Peyer's patch (tissue), 4 donors: ENCODE measurements at regions not wholly inside any gene's neighbourhood (a gene's known extent, or its start where the extent isn't known, plus 50 kb on each side); places are given as distances from the start of the nearest gene placed in this dataset.
"Not testable (repeated sequence)": the region's sequence is repeated elsewhere in the genome, so short reads cannot be mapped to it uniquely, and the experiment has no call there.

Experiments used
- DNase-seq, 3 donors: peaks; one replicate each; pipeline ENCODE4 v3.0.0-alpha.2; 2017 to 2019
- H3K27ac ChIP-seq, 4 donors: fragments of 200-600 bp; sonication (generic); one replicate each; pipeline ENCODE4 v1.5.1; 2016 to 2019
- H3K27me3 ChIP-seq, 2 donors: fragments of 200-600 bp; sonication (generic); one replicate each; pipeline ENCODE4 v1.5.1; 2019
- H3K36me3 ChIP-seq, 3 donors: fragments of 200-600 bp; sonication (generic); one replicate each; pipeline ENCODE4 v1.5.1; 2016 to 2019
- H3K4me1 ChIP-seq, 4 donors: fragments of 200-600 bp; sonication (generic); one replicate each; pipeline ENCODE4 v1.5.1; 2016 to 2019
- H3K4me3 ChIP-seq, 4 donors: fragments of 200-600 bp; sonication (generic); 1 replicate in 3 of 4; 2 replicates in 1 of 4; pipeline ENCODE4 v1.5.1; 2016 to 2019; ENCODE audit warnings: mild to moderate bottlenecking in 1 of 4
- H3K9me3 ChIP-seq, 4 donors: fragments of 200-600 bp; sonication (generic); one replicate each; pipeline ENCODE4 v1.5.1; 2016 to 2019; ENCODE audit warnings: mild to moderate bottlenecking in 1 of 4
- CTCF ChIP-seq, 6 experiments: fragments of 450-650 bp in 4 of 6; fragments of 200-600 bp in 2 of 6; sonication (generic) in 1 of 6; IDR thresholded peaks; one replicate each; pipeline ENCODE4 v1.5.1; 2017 to 2019; ENCODE audit warnings: antibody characterized with exemption in 6 of 6, mild to moderate bottlenecking in 3 of 6, moderate library complexity in 1 of 6
- POLR2A ChIP-seq, 2 donors: fragments of 450-650 bp; IDR thresholded peaks; one replicate each; pipeline ENCODE4 v1.5.1; 2017; ENCODE audit warnings: antibody characterized with exemption in 2 of 2, mild to moderate bottlenecking in 2 of 2, moderate library complexity in 2 of 2

GRCh38 chr11:21975242-21975641, 217.6 kb upstream of the ANO5 start:
- no peak for DNase-seq
- Histone ChIP-seq H3K36me3 (no peaks in the 10 kb centered on the region), H3K27me3 (no peaks in the 10 kb centered on the region), H3K27ac (no peak overlapping the region), H3K4me3 (no peak overlapping the region), H3K9me3 (no peaks in the 10 kb centered on the region), H3K4me1 (no peaks in the 10 kb centered on the region)
- TF ChIP-seq CTCF (IDR thresholded peaks at IDR 0.05) (no peak), POLR2A (IDR thresholded peaks at IDR 0.05) (no peak)

- Histone ChIP-seq H3K4me3 (no peak overlapping the region), H3K36me3 (no peaks in the 10 kb centered on the region), H3K27me3 (no peaks in the 10 kb centered on the region), H3K4me1 (no peaks in the 10 kb centered on the region), H3K9me3 (no peaks in the 10 kb centered on the region), H3K27ac (no peak overlapping the region)
- TF ChIP-seq CTCF (IDR thresholded peaks at IDR 0.05) = no peak
- TF ChIP-seq POLR2A (IDR thresholded peaks at IDR 0.05) = no peak
- DNase-seq = no peak
These were observed 216.7 kb upstream of the ANO5 start for GRCh38 chr11:21976210-21976609.

- no peaks in the 10 kb centered on the region for H3K27me3 ChIP-seq
- no peaks in the 10 kb centered on the region for H3K4me1 ChIP-seq
- no peaks in the 10 kb centered on the region for H3K9me3 ChIP-seq
- no peak overlapping the region for H3K4me3 ChIP-seq
- no peak for TF ChIP-seq POLR2A (IDR thresholded peaks at IDR 0.05)
- no peak for TF ChIP-seq CTCF (IDR thresholded peaks at IDR 0.05)
- no peaks in the 10 kb centered on the region for H3K36me3 ChIP-seq
- no peak overlapping the region for H3K27ac ChIP-seq
- DNase-seq = no peak
These were observed 209.5 kb upstream of the ANO5 start for GRCh38 chr11:21983431-21983830.

GRCh38 chr11:21986361-21986760, 206.5 kb upstream of the ANO5 start:
- no peak overlapping the region for H3K4me3 ChIP-seq
- H3K27me3 ChIP-seq = no peaks in the 10 kb centered on the region
- H3K36me3 ChIP-seq = no peaks in the 10 kb centered on the region
- no peaks in the 10 kb centered on the region for H3K9me3 ChIP-seq
- no peak overlapping the region for H3K27ac ChIP-seq
- no peak for DNase-seq
- H3K4me1 ChIP-seq = no peaks in the 10 kb centered on the region
- TF ChIP-seq POLR2A (IDR thresholded peaks at IDR 0.05) (no peak), CTCF (IDR thresholded peaks at IDR 0.05) (no peak)

- H3K27ac ChIP-seq = no peak overlapping the region
- DNase-seq = no peak
- no peaks in the 10 kb centered on the region for H3K27me3 ChIP-seq
- no peaks in the 10 kb centered on the region for H3K4me1 ChIP-seq
- no peak overlapping the region for H3K4me3 ChIP-seq
- no peaks in the 10 kb centered on the region for H3K9me3 ChIP-seq
- H3K36me3 ChIP-seq = no peaks in the 10 kb centered on the region
- TF ChIP-seq POLR2A (IDR thresholded peaks at IDR 0.05) = no peak
- TF ChIP-seq CTCF (IDR thresholded peaks at IDR 0.05) = no peak
These were observed 205.6 kb upstream of the ANO5 start for GRCh38 chr11:21987261-21987660.

- Histone ChIP-seq H3K27ac (no peak overlapping the region), H3K36me3 (no peaks in the 10 kb centered on the region), H3K9me3 (no peaks in the 10 kb centered on the region), H3K4me3 (no peak overlapping the region), H3K27me3 (no peaks in the 10 kb centered on the region), H3K4me1 (no peaks in the 10 kb centered on the region)
- no peak for TF ChIP-seq CTCF (IDR thresholded peaks at IDR 0.05)
- TF ChIP-seq POLR2A (IDR thresholded peaks at IDR 0.05) = no peak
- DNase-seq = no peak
These were observed 204.4 kb upstream of the ANO5 start for GRCh38 chr11:21988477-21988876.

- DNase-seq = not testable (repeated sequence)
These were observed 191.1 kb upstream of the ANO5 start for GRCh38 chr11:22001803-22002202.

More at GRCh38 chr11:22001803-22002202, 191.1 kb upstream of the ANO5 start:
- not testable (repeated sequence) for H3K27ac ChIP-seq, H3K27me3 ChIP-seq, H3K4me3 ChIP-seq, H3K36me3 ChIP-seq, H3K4me1 ChIP-seq, H3K9me3 ChIP-seq
